Stomach (tissue), 8 donors: ENCODE measurements at regions not wholly inside any gene's neighbourhood (a gene's known extent, or its start where the extent isn't known, plus 50 kb on each side); places are given as distances from the start of the nearest gene placed in this dataset.

Experiments
- DNase-seq, 2 donors: peaks; one replicate each; pipeline versions ENCODE4 v3.0.0 to v3.0.0-alpha.2; 2013 to 2019
- H3K27ac ChIP-seq, 5 donors: fragments of 200-600 bp in 4 of 5; sonication (generic) in 4 of 5; one replicate each; pipeline ENCODE4 v1.5.1; 2013 to 2019; ENCODE audit warnings: mild to moderate bottlenecking in 1 of 5, moderate library complexity in 1 of 5
- H3K27me3 ChIP-seq, 3 donors: fragments of 200-600 bp; sonication (generic); one replicate each; pipeline ENCODE4 v1.5.1; 2017 to 2019; ENCODE audit warnings: mixed run types in 1 of 3
- H3K36me3 ChIP-seq, 4 donors: fragments of 200-600 bp; sonication (generic); 1 replicate in 3 of 4; 2 replicates in 1 of 4; pipeline ENCODE4 v1.5.1; 2016 to 2019
- H3K4me1 ChIP-seq, 4 donors: fragments of 200-600 bp; sonication (generic); one replicate each; pipeline ENCODE4 v1.5.1; 2016 to 2019
- H3K4me3 ChIP-seq, 4 donors: fragments of 200-600 bp; sonication (generic) in 3 of 4; one replicate each; pipeline ENCODE4 v1.5.1; 2016 to 2019; ENCODE audit warnings: mild to moderate bottlenecking in 1 of 4
- H3K9me3 ChIP-seq, 4 donors: fragments of 200-600 bp; sonication (generic); one replicate each; pipeline ENCODE4 v1.5.1; 2016 to 2019
- EP300 ChIP-seq: sonication (generic); formaldehyde crosslinking; IDR thresholded peaks from one replicate; pipeline ENCODE4 v1.6.1; 2017; ENCODE audit warnings: antibody characterized with exemption
- POLR2A ChIP-seq, 4 donors: fragments of 450-650 bp; IDR thresholded peaks; one replicate each; pipeline ENCODE4 v1.6.1; 2016; ENCODE audit warnings: antibody characterized with exemption in 4 of 4, control low read depth in 2 of 4, mild to moderate bottlenecking in 1 of 4, moderate library complexity in 1 of 4
- POLR2AphosphoS5 ChIP-seq, 3 donors: sonication (generic); formaldehyde crosslinking; IDR thresholded peaks; one replicate each; pipeline ENCODE4 v1.6.1; 2016; ENCODE audit warnings: antibody characterized with exemption in 3 of 3
- WGBS, 5 donors: extraction: QIAGEN DNeasy Blood & Tissue Kit in 3 of 5; methylation state at CpG; one replicate each; pipeline versions ENCODE4 v1.1.5 to v1.1.7; 2013 to 2018; 5-methylcytosine and 5-hydroxymethylcytosine counted together
- intact Hi-C: fragments of 100-400 bp; cut with DNase I; formaldehyde crosslinking; loops from one replicate; pipeline ENCODE4 v1.15.1; 2023; ENCODE audit warnings: low total_unique reads
- TF ChIP-seq, protein P1 (sequence below), 7 experiments: fragments of 450-650 bp in 4 of 7; fragments of 200-600 bp in 3 of 7; sonication (generic) in 3 of 7; IDR thresholded peaks; one replicate each; pipeline ENCODE4 v1.5.1; 2016 to 2019; ENCODE audit warnings: antibody characterized with exemption in 7 of 7, control low read depth in 2 of 7, mild to moderate bottlenecking in 1 of 7
- donor health status: healthy with polysubstance abuse.
- donor health status: Bipolar disorder and iron deficiency.
- donor health status: healthy.

DNA sequence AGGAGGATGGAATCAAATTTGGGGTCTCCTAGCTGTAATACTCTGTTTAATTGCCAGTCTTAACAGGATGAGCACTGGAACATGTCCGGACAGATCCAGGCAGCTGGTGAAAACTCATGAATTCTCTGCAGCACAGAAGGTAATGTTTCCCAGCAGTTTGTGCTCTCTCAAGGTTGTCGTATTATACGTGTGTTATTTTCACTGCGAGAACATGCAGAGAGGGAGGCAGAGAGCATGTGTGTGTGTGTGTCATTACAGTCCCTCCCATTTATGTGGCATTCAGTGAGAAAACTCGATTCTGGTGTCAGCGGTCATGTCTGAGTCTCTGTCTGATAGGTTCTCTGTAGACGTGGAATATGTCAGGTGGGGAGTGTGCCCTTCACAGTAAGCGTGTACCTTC lies 150.2 kb upstream of the POU3F3 start:
- WGBS, 5 donors: 71 to 80% (median 75%) methylated on average over 8 of the region's 8 CpGs
- no peak for DNase-seq
- Histone ChIP-seq H3K4me3 (no peak overlapping the region), H3K4me1 (no peaks in the 10 kb centered on the region), H3K27me3 (peaks cover 0 to 4% (median 0%) of the 10 kb centered on the region in 3 donors), H3K36me3 (no peaks in the 10 kb centered on the region), H3K27ac (no peak overlapping the region), H3K9me3 (no peaks in the 10 kb centered on the region)
- TF ChIP-seq EP300 (no peak), POLR2A (IDR thresholded peaks at IDR 0.05) (no peak), POLR2AphosphoS5 (IDR thresholded peaks at IDR 0.05) (no peak)
- TF ChIP-seq, protein P1, sequence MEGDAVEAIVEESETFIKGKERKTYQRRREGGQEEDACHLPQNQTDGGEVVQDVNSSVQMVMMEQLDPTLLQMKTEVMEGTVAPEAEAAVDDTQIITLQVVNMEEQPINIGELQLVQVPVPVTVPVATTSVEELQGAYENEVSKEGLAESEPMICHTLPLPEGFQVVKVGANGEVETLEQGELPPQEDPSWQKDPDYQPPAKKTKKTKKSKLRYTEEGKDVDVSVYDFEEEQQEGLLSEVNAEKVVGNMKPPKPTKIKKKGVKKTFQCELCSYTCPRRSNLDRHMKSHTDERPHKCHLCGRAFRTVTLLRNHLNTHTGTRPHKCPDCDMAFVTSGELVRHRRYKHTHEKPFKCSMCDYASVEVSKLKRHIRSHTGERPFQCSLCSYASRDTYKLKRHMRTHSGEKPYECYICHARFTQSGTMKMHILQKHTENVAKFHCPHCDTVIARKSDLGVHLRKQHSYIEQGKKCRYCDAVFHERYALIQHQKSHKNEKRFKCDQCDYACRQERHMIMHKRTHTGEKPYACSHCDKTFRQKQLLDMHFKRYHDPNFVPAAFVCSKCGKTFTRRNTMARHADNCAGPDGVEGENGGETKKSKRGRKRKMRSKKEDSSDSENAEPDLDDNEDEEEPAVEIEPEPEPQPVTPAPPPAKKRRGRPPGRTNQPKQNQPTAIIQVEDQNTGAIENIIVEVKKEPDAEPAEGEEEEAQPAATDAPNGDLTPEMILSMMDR (IDR thresholded peaks at IDR 0.05): no peak
- intact Hi-C loops: no loop called here

DNA sequence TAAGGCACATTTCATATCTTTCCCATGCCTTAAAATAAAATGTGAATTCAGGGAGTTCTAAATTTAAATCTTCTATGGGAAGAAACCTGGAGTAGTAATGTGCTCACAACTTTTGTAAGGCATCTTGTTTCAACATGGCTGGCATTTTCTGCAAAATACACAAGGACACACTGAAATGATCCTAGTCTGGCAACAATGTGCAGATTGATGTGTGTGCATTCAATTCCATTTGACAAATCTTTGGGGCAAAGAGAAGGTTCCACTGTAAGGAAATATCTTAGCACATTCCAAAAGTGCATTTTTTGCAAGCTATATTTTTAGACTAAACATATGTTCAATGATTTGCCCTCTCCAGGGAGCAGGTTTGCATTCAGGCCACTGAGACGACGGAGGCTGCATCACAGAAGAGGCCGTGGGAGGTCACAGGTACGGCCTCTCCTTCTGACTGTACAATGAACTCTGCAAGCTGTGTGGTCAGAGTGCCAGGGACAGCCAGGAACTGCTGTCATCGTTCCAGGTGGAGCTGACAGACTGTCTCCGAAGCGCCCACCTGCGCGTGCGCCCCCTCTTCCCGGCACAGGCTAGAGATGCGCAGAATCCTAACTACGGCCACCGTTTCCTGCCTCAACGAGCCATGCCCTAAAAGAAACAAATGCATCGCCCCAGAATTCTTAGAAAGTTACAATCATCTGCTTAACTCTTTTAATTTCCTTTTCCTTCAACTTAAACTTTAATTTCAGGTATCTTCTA lies 149.2 kb upstream of the POU3F3 start:
- no peak for TF ChIP-seq POLR2A (IDR thresholded peaks at IDR 0.05)
- no peak for TF ChIP-seq EP300
- no peak for TF ChIP-seq POLR2AphosphoS5 (IDR thresholded peaks at IDR 0.05)
- TF ChIP-seq, protein P1 (IDR thresholded peaks at IDR 0.05): no peak
- DNase-seq: no peak
- WGBS, 5 donors: 78 to 89% (median 83%) methylated on average over 16 of the region's 16 CpGs

DNA sequence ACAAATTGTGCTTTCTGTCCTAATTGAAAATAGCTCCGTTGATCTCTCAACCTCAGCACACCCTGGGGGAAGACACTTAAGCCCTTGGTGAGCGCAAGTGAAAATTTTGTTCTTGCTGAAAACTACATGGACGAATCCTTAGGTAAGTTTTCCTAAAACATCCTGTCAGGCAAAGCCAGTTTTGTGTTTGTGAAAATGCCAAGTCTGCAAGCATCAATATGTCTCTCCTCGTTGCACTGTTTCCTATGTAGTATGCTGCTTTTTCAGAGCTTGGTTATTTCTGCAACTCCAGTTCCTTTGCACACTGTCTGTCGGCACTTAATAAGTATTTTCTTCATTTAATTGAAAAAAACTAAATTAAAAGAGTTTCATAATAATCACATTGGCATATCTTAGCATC lies 146.9 kb upstream of the POU3F3 start:
- intact Hi-C loops: no loop called here
- H3K9me3 ChIP-seq: no peaks in the 10 kb centered on the region
- H3K27ac ChIP-seq: no peak overlapping the region
- H3K4me1 ChIP-seq: no peaks in the 10 kb centered on the region
- TF ChIP-seq POLR2AphosphoS5 (IDR thresholded peaks at IDR 0.05) (no peak), POLR2A (IDR thresholded peaks at IDR 0.05) (no peak), EP300 (no peak)
- TF ChIP-seq, protein P1 (IDR thresholded peaks at IDR 0.05): no peak
- WGBS, 5 donors: 69 to 78% (median 74%) methylated on average over 5 of the region's 5 CpGs
- no peak overlapping the region for H3K4me3 ChIP-seq
- no peaks in the 10 kb centered on the region for H3K36me3 ChIP-seq
- H3K27me3 ChIP-seq: peaks cover 0 to 4% (median 0%) of the 10 kb centered on the region in 3 donors
- DNase-seq: no peak

More for the DNA sequence above, 149.2 kb upstream of the POU3F3 start:
- Histone ChIP-seq H3K4me1 (no peaks in the 10 kb centered on the region), H3K9me3 (no peaks in the 10 kb centered on the region), H3K4me3 (no peak overlapping the region), H3K27ac (no peak overlapping the region), H3K27me3 (peaks cover 0 to 4% (median 0%) of the 10 kb centered on the region in 3 donors), H3K36me3 (no peaks in the 10 kb centered on the region)
- intact Hi-C loops: no loop called here

DNA sequence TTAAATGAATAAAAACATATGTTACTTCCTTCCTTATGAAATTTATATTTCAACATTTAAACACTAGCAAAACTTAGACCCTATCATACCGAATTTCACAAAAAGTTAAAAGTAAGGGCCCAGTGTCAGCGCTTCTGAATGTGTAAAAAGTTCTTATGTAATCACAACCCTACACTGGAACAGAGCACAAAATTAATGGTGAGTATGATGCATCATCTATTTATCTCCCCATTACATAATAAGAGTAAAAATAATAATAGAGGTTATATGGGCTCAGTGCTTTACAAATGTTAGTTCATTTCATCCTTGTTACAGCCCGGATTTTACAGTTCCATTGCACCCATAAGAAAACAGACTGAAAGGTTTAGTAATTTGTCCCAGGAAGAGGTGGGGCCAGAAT lies 144.9 kb upstream of the POU3F3 start:
- no peak for TF ChIP-seq EP300
- no peak for TF ChIP-seq POLR2AphosphoS5 (IDR thresholded peaks at IDR 0.05)
- no peak for TF ChIP-seq POLR2A (IDR thresholded peaks at IDR 0.05)
- TF ChIP-seq, protein P1 (IDR thresholded peaks at IDR 0.05): no peak
- Histone ChIP-seq H3K4me3 (no peak overlapping the region), H3K4me1 (no peaks in the 10 kb centered on the region), H3K36me3 (no peaks in the 10 kb centered on the region), H3K9me3 (no peaks in the 10 kb centered on the region), H3K27me3 (no peaks in the 10 kb centered on the region), H3K27ac (no peak overlapping the region)
- intact Hi-C loops: no loop called here
- no peak for DNase-seq
- WGBS, 5 donors: 74 to 88% (median 86%) methylated on average over 3 of the region's 3 CpGs
